Endothelial cell of hepatic sinusoid (primary cell): ENCODE measurements at regions not wholly inside any gene's neighbourhood (a gene's known extent, or its start where the extent isn't known, plus 50 kb on each side); places are given as distances from the start of the nearest gene placed in this dataset.
"Not testable (repeated sequence)": the region's sequence is repeated elsewhere in the genome, so short reads cannot be mapped to it uniquely, and the experiment has no call there.

Experiments used
- in situ Hi-C: cut with HindIII; loops from 2 replicates; pipeline ENCODE4 v1.10.0; 2017; ENCODE audit warnings: low sequenced_read_pairs

GRCh38 chr12:68476794-68477193 is 133.9 kb upstream of the RAP1B start:
- in situ Hi-C loops, result loop anchor here (5.0 kb wide), 1 partner anchor 49 kb away; no protein-coding TSS in a partner anchor

DNA sequence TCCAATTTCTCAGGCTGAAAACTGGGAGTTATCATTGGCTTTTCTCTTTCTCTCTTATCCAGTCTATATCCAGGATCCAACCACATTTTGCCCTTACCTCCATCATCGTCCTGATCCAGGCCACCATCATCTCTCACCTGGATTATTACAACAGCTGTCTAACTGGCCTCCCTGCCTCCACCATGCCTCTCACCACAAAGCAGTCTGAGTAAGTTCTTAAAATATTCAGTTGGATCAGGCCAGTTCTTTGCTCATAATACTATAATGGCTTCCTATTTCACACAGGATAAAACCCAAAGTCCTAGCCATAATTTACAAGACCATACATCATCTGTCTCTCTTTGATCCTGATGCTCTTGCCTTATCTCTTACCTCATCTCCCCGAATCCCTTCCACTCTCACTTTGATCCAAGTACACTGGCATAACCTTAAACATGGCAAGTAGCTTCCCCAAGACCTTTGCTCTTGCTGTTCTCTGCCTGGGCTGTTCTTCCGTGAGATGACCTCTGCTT is 133.4 kb upstream of the RAP1B start:
- in situ Hi-C loops, result loop anchor here (5.0 kb wide), 1 partner anchor 50 kb away; no protein-coding TSS in a partner anchor

DNA sequence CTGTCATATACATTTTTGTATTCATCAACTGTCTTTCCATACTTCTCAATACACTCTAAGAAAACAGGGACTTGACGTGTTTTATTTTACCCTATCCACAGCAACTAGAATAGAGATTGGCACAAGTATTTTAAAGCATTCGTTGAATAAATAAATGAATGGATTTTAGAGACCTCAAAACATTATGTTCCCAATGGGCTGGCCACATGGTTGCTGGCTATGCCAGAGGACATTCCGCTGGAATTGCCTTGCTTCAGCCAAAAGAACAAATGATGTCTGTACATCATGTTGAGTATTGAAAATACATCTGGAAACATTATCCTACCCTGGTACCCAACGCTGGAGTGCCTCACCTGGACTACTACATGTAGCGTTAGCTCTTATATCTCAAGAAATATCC is 132.8 kb upstream of the RAP1B start:
- in situ Hi-C loops, result loop anchor here (5.0 kb wide), 1 partner anchor 51 kb away; no protein-coding TSS in a partner anchor

- in situ Hi-C loops, result loop anchor here (5.0 kb wide), 1 partner anchor 51 kb away; no protein-coding TSS in a partner anchor
These were observed 132.0 kb upstream of the RAP1B start for GRCh38 chr12:68478516-68479260.

- in situ Hi-C loops, result loop anchor here (5.0 kb wide), 1 partner anchor 52 kb away; no protein-coding TSS in a partner anchor
These were observed 131.3 kb upstream of the RAP1B start for GRCh38 chr12:68479261-68479895.

GRCh38 chr12:68479896-68480291 is 130.8 kb upstream of the RAP1B start:
- in situ Hi-C loops, result loop anchor here (5.0 kb wide), 1 partner anchor 53 kb away; no protein-coding TSS in a partner anchor

- in situ Hi-C loops, result no loop called here
These were observed 130.2 kb upstream of the RAP1B start for GRCh38 chr12:68480526-68480925.

- in situ Hi-C loops, result no loop called here
These were observed 129.3 kb upstream of the RAP1B start for GRCh38 chr12:68481181-68481941.

- in situ Hi-C loops, result no loop called here
These were observed 128.7 kb upstream of the RAP1B start for GRCh38 chr12:68482014-68482413.

DNA sequence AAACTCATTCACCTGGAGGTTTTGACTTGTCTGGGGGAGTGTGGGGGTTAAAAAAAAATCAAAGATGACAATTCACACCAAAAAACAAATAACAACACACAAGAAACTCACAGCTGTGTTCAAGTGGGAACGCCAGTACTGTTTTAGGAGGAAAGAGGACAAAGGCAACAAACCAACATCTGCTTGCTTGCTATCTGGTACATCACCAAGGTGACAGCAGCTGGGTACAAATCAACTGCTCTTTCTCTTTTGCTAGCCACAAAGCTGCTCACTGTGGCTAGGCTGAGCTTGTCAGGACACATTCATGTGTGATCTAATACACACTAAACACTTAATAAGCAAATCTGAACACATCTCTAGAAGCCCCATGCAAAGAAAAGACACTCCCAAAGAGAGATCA is 128.0 kb upstream of the RAP1B start:
- in situ Hi-C loops, result no loop called here

DNA sequence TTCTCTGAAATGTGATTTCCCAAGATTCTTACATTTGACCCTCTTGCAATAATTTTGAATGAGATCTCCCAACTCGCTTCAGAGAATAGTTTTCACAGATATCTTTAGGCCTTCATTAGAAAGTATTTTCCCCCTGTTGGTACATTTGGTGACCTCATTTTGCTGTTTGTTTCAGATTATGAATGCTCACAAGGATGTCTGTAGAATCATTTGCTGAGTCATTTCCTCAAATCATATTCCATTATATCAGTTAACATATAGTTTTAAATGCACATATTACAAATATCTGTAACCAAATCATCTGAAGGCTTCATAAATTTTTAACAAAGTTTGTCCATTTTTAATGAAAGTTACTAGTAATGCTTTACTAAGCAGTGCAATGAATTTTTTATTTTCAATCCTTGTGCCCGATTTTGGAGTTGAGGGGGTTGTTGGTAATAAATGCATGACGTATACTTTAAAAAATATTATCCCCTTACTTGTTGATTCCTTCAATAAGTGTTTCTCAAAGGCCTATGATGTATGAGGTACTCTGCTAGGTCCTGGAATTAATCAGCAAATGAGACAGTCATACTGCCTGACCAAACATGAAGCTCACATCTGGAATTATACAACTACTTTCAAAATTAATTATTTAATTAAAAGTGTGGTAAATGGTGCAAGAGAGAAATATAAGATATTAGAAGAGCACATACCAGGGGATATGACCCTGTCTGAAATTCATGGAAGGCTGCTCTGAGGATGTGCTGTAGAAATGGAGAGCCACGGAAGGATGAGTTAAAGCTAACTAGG is 126.9 kb upstream of the RAP1B start:
- in situ Hi-C loops, result no loop called here

DNA sequence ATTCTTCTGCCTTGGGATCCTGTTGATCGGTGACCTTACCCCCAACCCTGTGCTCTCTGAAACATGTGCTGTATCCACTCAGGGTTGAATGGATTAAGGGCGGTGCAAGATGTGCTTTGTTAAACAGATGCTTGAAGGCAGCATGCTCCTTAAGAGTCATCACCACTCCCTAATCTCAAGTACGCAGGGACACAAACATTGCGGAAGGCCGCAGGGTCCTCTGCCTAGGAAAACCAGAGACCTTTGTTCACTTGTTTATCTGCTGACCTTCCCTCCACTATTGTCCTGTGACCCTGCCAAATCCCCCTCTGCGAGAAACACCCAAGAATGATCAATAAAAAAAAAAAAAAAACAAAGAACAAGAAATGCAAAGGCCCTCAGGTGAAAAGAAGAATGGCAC is 126.1 kb upstream of the RAP1B start:
- in situ Hi-C loops, result not testable (repeated sequence)

DNA sequence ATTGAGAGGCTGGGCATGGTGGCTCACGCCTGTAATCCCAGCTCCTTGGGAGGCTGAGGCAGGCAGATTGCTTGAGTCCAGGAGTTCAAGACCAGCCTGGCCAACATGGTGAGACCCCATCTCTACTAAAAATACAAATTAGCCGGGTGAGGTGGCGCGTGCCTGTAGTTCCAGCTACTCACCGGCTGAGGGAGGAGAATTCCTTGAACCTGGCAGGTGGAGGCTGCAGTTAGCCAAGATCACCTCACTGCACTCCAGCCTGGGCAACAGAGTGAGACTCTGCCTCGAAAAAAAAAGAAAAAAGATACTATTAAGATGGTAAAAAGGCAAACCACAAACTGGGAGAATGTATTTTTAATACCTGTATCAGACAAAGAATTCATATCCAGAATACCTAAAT is 124.2 kb upstream of the RAP1B start:
- in situ Hi-C loops, result not testable (repeated sequence)

GRCh38 chr12:68487721-68488309 is 122.9 kb upstream of the RAP1B start:
- in situ Hi-C loops, result no loop called here

DNA sequence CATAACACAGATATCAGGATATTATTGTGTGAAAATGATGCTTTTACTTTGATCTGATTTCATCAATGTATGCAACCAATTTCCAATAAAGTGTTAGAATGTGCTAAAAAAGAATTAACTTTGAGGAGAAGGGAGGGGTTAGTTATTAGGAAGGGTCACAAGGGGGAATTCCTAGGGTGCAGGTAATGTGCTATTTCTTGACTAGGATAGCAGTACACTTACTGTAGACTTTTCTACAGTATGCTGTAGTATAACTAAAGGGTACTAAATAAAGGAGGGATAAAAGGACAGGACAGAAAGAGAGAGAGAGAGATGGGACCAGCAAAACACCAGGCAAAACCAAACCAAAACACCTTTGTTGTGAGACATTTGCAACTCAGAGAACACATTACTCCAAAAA is 121.4 kb upstream of the RAP1B start:
- in situ Hi-C loops, result no loop called here

GRCh38 chr12:68490476-68490875 is 120.2 kb upstream of the RAP1B start:
- in situ Hi-C loops, result no loop called here

DNA sequence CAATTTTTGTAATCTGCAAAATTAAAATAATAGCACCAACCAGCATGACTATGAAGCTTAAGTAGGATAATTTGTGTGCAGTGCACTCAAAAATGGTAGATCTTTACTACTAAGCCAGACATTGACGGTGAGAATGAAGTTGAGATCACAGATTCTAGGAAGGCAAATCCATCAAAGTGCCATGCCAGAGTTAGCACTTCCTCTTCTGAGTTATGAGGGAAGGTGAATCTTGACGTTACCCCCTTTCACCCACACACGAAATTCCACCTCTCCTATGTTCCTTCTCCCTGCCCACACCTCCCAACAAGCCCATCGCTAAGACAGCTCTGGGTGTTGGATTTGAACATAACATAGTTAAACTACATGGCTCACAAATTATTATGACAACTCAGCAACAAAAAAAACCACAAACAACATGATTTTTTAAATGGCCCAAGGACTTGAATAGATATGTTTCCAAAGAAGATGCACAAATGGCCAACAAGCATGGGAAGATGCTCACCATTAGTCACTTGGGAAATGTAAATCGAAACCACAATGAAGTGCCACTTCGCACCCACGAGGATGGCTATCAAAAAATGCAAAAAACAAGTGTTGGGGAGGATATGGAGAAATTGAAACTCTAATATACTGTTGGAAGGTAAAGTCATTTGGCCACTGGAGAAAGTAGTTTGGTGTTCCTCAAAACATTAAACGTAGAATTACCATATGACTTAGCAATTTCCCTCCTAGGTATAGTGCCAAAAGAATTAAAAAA is 119.3 kb upstream of the RAP1B start:
- in situ Hi-C loops, result no loop called here

- in situ Hi-C loops, result no loop called here
These were observed 115.2 kb upstream of the RAP1B start for GRCh38 chr12:68495336-68496070.

- in situ Hi-C loops, result no loop called here
These were observed 113.6 kb upstream of the RAP1B start for GRCh38 chr12:68497107-68497506.
